ENCODE measurements at regions not wholly inside any gene's neighbourhood (a gene's known extent, or its start where the extent isn't known, plus 50 kb on each side); places are given as distances from the start of the nearest gene placed in this dataset.

- no peak for TF ChIP-seq CTCF (IDR thresholded peaks at IDR 0.05)
- TF ChIP-seq POLR2A (IDR thresholded peaks at IDR 0.05), result no peak
- intact Hi-C loops (cut with DNase I; ENCODE audit: low total_unique reads), result no loop called here
- no peak for DNase-seq
- Histone ChIP-seq H3K36me3 (ENCODE audit: low read depth, missing control alignments) (no peaks in the 10 kb centered on the region), H3K9me3 (no peaks in the 10 kb centered on the region), H3K4me1 (no peaks in the 10 kb centered on the region), H3K27ac (no peak overlapping the region), H3K27me3 (no peaks in the 10 kb centered on the region), H3K4me3 (no peak overlapping the region)
- 59 to 60% methylated on average over 8 of the region's 8 CpGs for WGBS, 2 donors
Observed at GRCh38 chr2:235244255-235245220, 249.3 kb upstream of the AGAP1 start.

GRCh38 chr2:235247001-235247400 lies 246.8 kb upstream of the AGAP1 start:
- TF ChIP-seq CTCF (IDR thresholded peaks at IDR 0.05), result no peak
- TF ChIP-seq POLR2A (IDR thresholded peaks at IDR 0.05), result no peak
- no peaks in the 10 kb centered on the region for H3K36me3 ChIP-seq (ENCODE audit: low read depth, missing control alignments)
- H3K27ac ChIP-seq, result no peak overlapping the region
- H3K27me3 ChIP-seq, result no peaks in the 10 kb centered on the region
- H3K9me3 ChIP-seq, result no peaks in the 10 kb centered on the region
- no peak for DNase-seq
- no peaks in the 10 kb centered on the region for H3K4me1 ChIP-seq
- intact Hi-C loops (cut with DNase I; ENCODE audit: low total_unique reads), result no loop called here
- WGBS, 2 donors, result 88 to 91% methylated on average over 1 of the region's 1 CpG
- H3K4me3 ChIP-seq, result no peak overlapping the region

GRCh38 chr2:235255693-235256092 lies 238.2 kb upstream of the AGAP1 start:
- Histone ChIP-seq H3K4me1 (no peaks in the 10 kb centered on the region), H3K27ac (no peak overlapping the region), H3K9me3 (no peaks in the 10 kb centered on the region), H3K36me3 (ENCODE audit: low read depth, missing control alignments) (no peaks in the 10 kb centered on the region), H3K27me3 (no peaks in the 10 kb centered on the region), H3K4me3 (no peak overlapping the region)
- no peak for TF ChIP-seq POLR2A (IDR thresholded peaks at IDR 0.05)
- no peak for TF ChIP-seq CTCF (IDR thresholded peaks at IDR 0.05)
- 48 to 55% methylated on average over 5 of the region's 5 CpGs for WGBS, 2 donors
- intact Hi-C loops (cut with DNase I; ENCODE audit: low total_unique reads), result no loop called here
- DNase-seq, result no peak

DNA sequence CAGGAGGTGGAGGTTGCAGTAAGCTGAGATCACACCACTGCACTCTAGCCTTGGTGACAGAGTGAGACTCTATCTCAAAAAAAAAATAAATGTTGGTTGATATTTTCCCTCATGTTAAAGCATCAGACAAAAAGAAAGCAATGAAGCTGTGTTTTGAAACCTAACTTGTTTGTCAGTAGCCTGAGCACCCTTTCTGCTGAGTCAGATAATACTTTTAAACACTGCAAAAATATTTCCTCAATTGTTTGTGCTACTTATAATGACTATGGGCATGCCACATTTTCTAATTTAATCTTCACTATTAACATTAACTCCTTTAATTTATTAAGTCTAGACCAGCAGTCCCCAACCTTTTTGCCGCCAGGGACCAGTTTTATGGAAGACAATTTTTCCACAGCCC lies 236.3 kb upstream of the AGAP1 start:
- Histone ChIP-seq H3K27ac (no peak overlapping the region), H3K4me1 (no peaks in the 10 kb centered on the region), H3K9me3 (no peaks in the 10 kb centered on the region), H3K36me3 (ENCODE audit: low read depth, missing control alignments) (no peaks in the 10 kb centered on the region), H3K27me3 (no peaks in the 10 kb centered on the region), H3K4me3 (no peak overlapping the region)
- TF ChIP-seq POLR2A (IDR thresholded peaks at IDR 0.05), result no peak
- TF ChIP-seq CTCF (IDR thresholded peaks at IDR 0.05), result no peak
- no peak for DNase-seq
- 93 to 96% methylated on average over 1 of the region's 1 CpG for WGBS, 2 donors
- intact Hi-C loops (cut with DNase I; ENCODE audit: low total_unique reads), result no loop called here

DNA sequence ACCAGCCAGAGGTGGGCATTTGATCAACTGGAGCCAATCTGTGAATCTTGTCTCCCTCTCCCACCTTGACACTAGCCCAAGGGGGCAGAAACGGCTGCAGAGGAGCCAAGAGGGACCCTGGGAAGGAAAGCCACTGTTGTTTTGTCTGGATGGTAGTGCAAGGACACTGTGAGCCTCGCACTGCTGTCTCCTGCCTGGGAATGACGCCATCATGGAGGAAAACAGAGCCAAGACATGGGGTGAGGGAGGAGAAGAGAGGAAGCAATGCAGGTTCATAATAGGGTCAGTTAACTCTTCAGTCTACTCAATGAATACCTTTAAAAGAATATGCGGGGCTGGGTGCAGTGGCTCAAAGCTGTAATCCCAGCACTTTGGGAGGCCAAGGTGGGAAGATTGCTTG lies 231.1 kb upstream of the AGAP1 start:
- Histone ChIP-seq H3K9me3 (no peaks in the 10 kb centered on the region), H3K4me3 (no peak overlapping the region), H3K36me3 (ENCODE audit: low read depth, missing control alignments) (no peaks in the 10 kb centered on the region), H3K27me3 (no peaks in the 10 kb centered on the region), H3K4me1 (no peaks in the 10 kb centered on the region), H3K27ac (no peak overlapping the region)
- intact Hi-C loops (cut with DNase I; ENCODE audit: low total_unique reads), result no loop called here
- DNase-seq, result no peak
- TF ChIP-seq POLR2A (IDR thresholded peaks at IDR 0.05), result no peak
- TF ChIP-seq CTCF (IDR thresholded peaks at IDR 0.05), result no peak
- whole genome bisulfite sequencing, 2 donors, result 66 to 72% methylated on average over 4 of the region's 4 CpGs

Measured in testis (tissue), 2 donors.